Calu3 (cell line): ENCODE measurements at regions not wholly inside any gene's neighbourhood (a gene's known extent, or its start where the extent isn't known, plus 50 kb on each side); places are given as distances from the start of the nearest gene placed in this dataset.

Source experiments
- BruUV-seq: library from RNA; stranded (reverse); fragments of 400-500 nt; replicated peaks from 2 replicates; lab custom pipeline; 2021; lab: Mats Ljungman, UMichigan
- CTCF ChIA-PET: fragments of 300-600 bp; sonication (Branson Sonifier 250); formaldehyde crosslinking; loops from one replicate; lab custom pipeline; 2022; ENCODE audit warnings: antibody characterized with exemption; lab: Charles Lee
- DNase-seq: peaks from one replicate; pipeline ENCODE4 v3.0.0; 2022
- H3K27ac Mint-ChIP-seq: one replicate; pipeline ENCODE4 v1.8.0; 2022; ENCODE audit warnings: mixed read lengths; ENCODE audit not compliant: unreplicated experiment
- H3K27me3 Mint-ChIP-seq: one replicate; pipeline ENCODE4 v1.8.0; 2022; ENCODE audit warnings: mixed read lengths; ENCODE audit not compliant: unreplicated experiment
- H3K36me3 Mint-ChIP-seq: one replicate; pipeline ENCODE4 v1.8.0; 2022; ENCODE audit warnings: mild to moderate bottlenecking, moderate library complexity, mixed read lengths; ENCODE audit not compliant: insufficient read depth, unreplicated experiment
- H3K4me1 Mint-ChIP-seq: one replicate; pipeline ENCODE4 v1.8.0; 2022; ENCODE audit warnings: mild to moderate bottlenecking, low read depth, mixed read lengths; ENCODE audit not compliant: unreplicated experiment
- H3K4me3 Mint-ChIP-seq: one replicate; pipeline ENCODE4 v1.8.0; 2022; ENCODE audit warnings: mild to moderate bottlenecking, low read depth, moderate library complexity, mixed read lengths; ENCODE audit not compliant: unreplicated experiment
- H3K9me3 Mint-ChIP-seq: one replicate; pipeline ENCODE4 v1.8.0; 2022; ENCODE audit warnings: low read depth, mixed read lengths; ENCODE audit not compliant: unreplicated experiment
- CTCF ChIP-seq: fragments of 200-600 bp; IDR thresholded peaks from one replicate; pipeline ENCODE4 v1.8.0; 2022; ENCODE audit warnings: antibody characterized with exemption; ENCODE audit not compliant: unreplicated experiment
- intact Hi-C: fragments of 100-400 bp; cut with micrococcal nuclease; formaldehyde crosslinking; loops from one replicate; pipeline ENCODE4 v1.10.0; 2022; ENCODE audit not compliant: unreplicated experiment

GRCh38 chr7:41010967-41011366 is 691.9 kb downstream of the INHBA start:
- no peak for DNase-seq
- H3K9me3 Mint-ChIP-seq = peaks cover 10% of the 10 kb centered on the region
- H3K27me3 Mint-ChIP-seq = no peaks in the 10 kb centered on the region
- CTCF ChIA-PET = no interaction called here
- peaks cover 54% of the 10 kb centered on the region for H3K4me1 Mint-ChIP-seq
- no peak for TF ChIP-seq CTCF
- H3K4me3 Mint-ChIP-seq = no peak overlapping the region
- peaks cover 11% of the 10 kb centered on the region for H3K36me3 Mint-ChIP-seq
- no TSS peak for BruUV-seq
- intact Hi-C loops = no loop called here
- H3K27ac Mint-ChIP-seq = no peak overlapping the region

- intact Hi-C loops = no loop called here
- H3K4me3 Mint-ChIP-seq = no peak overlapping the region
- DNase-seq = no peak
- CTCF ChIA-PET = no interaction called here
- H3K36me3 Mint-ChIP-seq = peaks cover 15% of the 10 kb centered on the region
- BruUV-seq = no TSS peak
- no peak for TF ChIP-seq CTCF
- H3K27ac Mint-ChIP-seq = peak overlapping the region; percentile 3
- peaks cover 10% of the 10 kb centered on the region for H3K9me3 Mint-ChIP-seq
- H3K27me3 Mint-ChIP-seq = no peaks in the 10 kb centered on the region
- peaks cover 60% of the 10 kb centered on the region for H3K4me1 Mint-ChIP-seq
These were observed 692.5 kb downstream of the INHBA start for GRCh38 chr7:41010418-41010817.

GRCh38 chr7:41007811-41008210 is 695.1 kb downstream of the INHBA start:
- no peak for TF ChIP-seq CTCF
- no peak overlapping the region for H3K4me3 Mint-ChIP-seq
- DNase-seq = no peak
- peak overlapping the region; percentile 96 for H3K27ac Mint-ChIP-seq
- BruUV-seq = no TSS peak
- CTCF ChIA-PET = interaction anchor here (0.6 kb wide), 1 partner anchor 38 kb away, joined by 3 read pairs; no protein-coding TSS in a partner anchor
- peaks cover 18% of the 10 kb centered on the region for H3K36me3 Mint-ChIP-seq
- H3K27me3 Mint-ChIP-seq = no peaks in the 10 kb centered on the region
- intact Hi-C loops = loop anchor here (2.0 to 5.0 kb wide), 3 partner anchors 103 to 239 kb away; no protein-coding TSS in a partner anchor
- peaks cover 8% of the 10 kb centered on the region for H3K9me3 Mint-ChIP-seq
- peaks cover 86% of the 10 kb centered on the region for H3K4me1 Mint-ChIP-seq

- DNase-seq = peak; percentile 51
- H3K4me1 Mint-ChIP-seq = peaks cover 91% of the 10 kb centered on the region
- no peak for TF ChIP-seq CTCF
- peaks cover 18% of the 10 kb centered on the region for H3K36me3 Mint-ChIP-seq
- H3K27ac Mint-ChIP-seq = peak overlapping the region; percentile 96
- no peak overlapping the region for H3K4me3 Mint-ChIP-seq
- CTCF ChIA-PET = interaction anchor here (0.6 to 1.2 kb wide), 6 partner anchors 20 to 695 kb away, joined by 3 to 5 read pairs (median 3); partner anchors contain the start of gene INHBA
- peaks cover 8% of the 10 kb centered on the region for H3K9me3 Mint-ChIP-seq
- no peaks in the 10 kb centered on the region for H3K27me3 Mint-ChIP-seq
- intact Hi-C loops = loop anchor here (2.0 to 5.0 kb wide), 3 partner anchors 103 to 240 kb away; no protein-coding TSS in a partner anchor
- no TSS peak for BruUV-seq
These were observed 695.5 kb downstream of the INHBA start for GRCh38 chr7:41007351-41007751.
